GM18520 (cell line): ENCODE measurements at regions not wholly inside any gene's neighbourhood (a gene's known extent, or its start where the extent isn't known, plus 50 kb on each side); places are given as distances from the start of the nearest gene placed in this dataset.
"Not testable (repeated sequence)": the region's sequence is repeated elsewhere in the genome, so short reads cannot be mapped to it uniquely, and the experiment has no call there.

Experiments used
- ATAC-seq: cut with Tn5 transposase; IDR thresholded peaks from one replicate; pipeline ENCODE4 v1.9.1; 2021; ENCODE audit not compliant: unreplicated experiment

DNA sequence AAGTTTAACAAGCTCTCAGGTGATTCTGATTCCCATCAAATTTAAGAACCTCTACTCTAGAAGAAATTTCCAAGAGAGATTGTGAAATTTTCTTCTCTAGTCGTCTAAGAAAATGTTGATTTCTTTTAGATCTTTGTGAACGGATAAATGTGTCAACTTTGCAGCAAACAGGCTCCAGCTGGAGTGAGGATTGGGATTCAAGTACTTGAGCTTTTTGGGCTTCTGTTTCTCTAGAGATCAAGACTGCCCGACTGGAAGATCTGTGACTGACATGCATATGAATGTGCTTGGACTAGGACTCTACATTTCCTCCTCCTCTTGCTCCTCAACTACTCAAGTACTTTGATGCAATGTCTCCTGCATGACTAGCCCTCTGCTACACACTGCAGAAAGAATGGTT lies 388.3 kb downstream of the TMEM38B start:
- ATAC-seq: no peak

DNA sequence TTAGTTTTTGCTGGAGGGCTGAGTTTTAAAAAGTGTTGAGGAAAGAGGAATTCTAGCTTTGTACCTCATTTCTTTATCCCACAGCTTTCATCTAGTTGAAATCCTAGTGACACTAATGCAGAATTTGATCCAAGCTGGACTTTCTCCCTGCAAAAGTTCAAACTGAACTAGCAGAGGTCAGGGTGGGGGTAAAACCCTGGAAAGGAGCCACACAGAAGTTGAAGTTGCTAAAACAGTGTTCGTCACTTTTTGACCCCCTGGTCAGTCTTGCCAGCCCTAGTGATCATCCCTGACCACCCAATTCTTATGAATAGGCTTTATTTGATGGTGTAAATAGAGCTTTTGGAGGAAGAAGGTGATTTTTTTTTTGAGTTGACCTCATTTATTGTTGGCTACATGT lies 390.4 kb downstream of the TMEM38B start:
- ATAC-seq: no peak

DNA sequence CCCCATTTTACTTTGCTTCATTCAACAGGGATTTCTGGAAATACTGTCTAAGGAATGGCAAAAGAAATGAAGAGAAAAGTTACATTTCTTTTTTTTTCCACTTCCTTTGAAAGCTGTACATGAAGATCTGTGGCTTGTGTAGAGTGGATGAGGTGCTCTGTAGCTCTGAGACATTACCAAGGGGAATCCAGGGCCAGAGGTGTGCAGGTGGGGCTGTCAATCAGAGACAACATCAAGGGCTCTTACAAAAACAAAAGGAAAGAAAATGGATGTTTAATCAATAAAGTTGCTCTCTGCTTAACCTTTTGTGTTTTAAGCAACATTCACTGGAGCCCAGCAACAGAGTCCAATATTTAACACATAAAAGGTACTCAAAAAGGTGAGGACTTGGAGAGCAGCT lies 391.1 kb downstream of the TMEM38B start:
- no peak for ATAC-seq

DNA sequence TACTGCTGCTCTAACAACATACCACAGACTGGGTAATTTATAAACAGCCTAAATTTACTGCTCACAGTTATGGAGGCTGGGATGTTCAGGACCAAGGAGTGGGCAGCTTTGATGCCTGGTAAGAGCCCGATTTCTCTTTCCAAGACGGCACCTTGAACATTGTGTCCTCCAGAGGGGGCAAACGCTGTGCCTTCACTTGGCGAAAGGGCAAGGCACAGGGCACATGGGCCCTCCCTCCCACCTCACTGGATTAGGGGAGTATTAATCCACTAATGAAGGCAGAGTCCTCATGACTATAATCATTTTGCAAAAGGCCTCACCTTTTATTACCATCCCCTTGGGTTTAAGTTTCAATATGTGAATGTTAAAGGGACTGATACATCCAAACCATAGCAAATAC lies 397.7 kb downstream of the TMEM38B start:
- no peak for ATAC-seq

DNA sequence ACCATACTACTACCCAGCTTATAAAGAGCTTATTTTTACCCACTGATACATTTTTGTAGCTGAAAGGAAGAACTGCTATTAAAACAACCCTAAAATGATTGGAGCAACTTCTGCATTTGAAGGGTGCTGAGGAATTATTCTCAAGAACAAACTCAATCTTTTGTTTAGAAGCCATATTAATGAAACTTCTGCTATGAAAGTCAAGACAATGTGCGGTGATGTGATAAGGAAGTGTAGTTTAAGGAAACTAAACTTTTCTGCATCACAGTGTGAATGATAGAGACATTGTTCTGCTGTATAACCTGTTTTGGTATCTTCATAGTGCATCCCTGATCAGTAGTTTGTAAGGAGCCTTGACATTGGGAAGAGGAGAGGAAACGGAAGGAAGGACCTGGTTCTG lies 408.5 kb downstream of the TMEM38B start:
- ATAC-seq: no peak

DNA sequence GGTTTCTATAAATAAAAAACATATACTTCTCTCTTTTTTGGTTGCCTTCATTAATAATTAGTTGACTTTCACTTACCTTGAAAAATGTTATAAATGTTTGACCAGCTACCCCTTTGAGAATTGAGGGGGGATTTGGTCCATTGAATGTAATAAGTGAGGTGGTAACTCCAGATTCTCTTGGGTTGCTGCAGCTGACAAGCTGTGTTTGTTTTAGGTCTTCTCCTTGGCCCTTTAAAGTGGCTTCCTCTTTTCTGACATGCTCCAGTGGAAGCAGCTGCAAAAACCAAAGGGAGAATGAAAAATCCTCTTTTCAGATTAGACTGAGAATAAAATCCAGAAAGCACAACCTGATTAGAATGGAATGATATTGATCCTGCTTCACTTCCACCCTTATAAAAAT lies 410.5 kb downstream of the TMEM38B start:
- no peak for ATAC-seq

DNA sequence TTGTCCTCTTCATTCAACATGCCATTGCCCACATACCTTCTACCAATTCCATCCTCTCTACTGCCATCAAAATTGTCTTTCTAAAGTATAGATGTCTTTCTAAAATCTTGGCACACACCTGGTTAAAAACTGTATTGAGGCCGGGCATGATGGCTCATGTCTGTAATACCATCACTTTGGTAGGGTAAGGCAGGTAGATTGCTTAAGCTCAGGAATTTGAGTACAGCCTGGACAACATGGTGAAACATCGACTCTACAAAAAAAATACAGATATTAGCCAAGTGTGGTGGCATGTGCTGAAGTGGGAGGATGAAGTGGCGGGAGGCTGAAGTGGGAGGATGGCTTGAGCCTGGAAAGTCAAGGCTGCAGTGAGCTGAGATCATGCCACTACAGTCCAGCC lies 412.1 kb downstream of the TMEM38B start:
- ATAC-seq: no peak

DNA sequence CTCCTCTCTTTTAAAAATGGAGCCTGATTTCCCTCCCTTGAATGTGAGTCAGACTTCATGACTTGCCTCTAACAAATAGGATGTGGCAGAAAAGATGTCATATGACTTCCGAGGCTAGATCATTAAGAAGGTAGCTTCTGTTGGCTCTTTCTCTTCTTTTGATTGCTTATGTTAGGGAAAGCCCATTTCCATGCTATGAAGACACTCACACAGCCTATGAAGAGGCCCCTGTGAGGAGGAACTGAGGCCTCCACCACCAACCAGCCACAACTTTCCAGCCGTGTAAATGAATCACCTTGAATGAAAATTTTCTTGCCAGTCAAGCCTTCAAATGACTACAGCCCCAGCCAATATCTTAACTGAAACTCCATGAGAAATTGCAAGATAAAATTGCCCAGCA lies 413.4 kb downstream of the TMEM38B start:
- ATAC-seq: no peak

DNA sequence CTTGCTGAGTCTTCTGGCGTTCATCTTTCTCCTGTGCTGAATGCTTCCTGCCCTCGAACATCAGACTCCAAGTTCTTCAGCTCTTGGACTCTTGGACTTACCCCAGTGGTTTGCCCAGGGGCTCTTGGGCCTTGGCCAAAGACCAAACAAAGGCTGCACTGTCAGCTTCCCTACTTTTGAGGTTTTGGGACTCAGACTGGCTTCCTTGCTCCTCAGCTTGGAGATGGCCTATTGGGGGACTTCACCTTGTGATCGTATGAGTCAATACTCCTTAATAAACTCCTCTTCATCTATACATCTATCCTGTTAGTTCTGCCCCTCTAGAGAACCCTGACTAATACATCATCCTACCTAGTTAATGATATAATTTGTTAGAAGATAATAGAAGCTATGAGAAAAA lies 415.4 kb downstream of the TMEM38B start:
- ATAC-seq: not testable (repeated sequence)

DNA sequence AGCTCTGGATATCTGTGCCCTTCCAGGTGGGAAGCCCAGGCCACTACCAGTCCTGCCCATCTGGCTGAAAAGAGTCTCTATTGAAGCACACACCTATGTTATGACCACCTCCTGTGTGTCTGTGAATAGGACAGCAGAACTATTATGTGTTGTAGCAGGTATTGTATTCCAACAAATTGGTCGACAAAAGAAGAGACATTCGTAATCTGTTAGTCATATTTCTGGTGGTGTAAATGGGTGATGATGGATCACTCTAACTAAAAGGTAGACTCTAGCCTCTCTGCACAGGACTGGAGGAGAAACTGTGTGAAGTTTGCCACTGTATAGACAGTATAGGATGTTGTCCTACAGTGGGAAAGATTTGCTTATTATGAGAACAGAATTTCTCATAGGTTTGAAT lies 416.1 kb downstream of the TMEM38B start:
- ATAC-seq: no peak

DNA sequence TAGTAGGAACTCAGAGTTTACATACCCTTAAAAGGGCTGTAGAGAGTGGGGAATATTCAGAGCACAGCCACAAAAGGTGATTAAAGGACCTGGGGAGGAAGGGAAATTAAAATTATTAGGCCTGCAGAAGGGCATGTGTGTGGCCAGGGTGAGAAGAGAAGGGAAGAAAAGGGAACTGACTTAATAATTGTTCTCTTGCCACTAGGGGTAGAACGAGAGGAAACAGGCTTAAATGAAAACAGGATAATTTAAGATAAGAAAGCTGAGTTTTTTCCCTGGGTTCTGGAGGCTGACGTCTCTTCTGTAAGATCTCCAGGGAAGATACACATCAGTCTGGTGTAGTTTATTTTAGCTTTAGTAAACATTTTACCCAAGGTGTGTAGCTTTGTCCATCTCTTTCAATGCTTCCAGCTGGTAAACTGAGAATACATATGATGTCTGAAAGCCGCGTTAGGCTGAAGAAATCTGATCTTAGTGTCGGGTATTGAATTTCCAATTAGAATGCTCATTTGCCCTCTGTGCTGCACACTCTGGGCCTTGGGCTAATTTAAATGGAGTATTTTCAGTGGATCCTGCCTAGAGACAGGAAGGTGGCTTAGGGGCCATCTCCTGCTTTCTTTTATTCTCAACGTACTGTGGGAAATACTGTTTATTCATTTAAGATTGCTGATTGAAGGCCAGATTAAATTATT lies 416.8 kb downstream of the TMEM38B start:
- no peak for ATAC-seq

DNA sequence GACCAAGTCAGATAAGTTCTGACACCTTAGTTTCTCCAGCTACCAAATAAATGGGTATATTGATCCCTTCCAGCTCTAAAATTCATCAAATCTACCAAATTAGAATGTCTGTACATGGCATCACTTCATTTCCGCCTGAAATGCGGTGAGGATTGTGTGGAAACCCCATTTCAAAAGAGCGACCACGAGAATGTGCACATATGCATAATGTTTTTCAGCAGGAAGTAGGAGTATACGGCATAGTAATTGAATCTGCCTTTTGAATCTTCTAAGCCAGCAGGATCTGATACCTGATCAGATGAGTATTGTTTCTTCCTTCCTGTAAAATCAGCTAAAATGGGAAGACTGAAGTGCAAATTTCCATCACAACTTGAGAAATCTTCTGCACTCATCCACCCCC lies 418.6 kb downstream of the TMEM38B start:
- ATAC-seq: no peak

DNA sequence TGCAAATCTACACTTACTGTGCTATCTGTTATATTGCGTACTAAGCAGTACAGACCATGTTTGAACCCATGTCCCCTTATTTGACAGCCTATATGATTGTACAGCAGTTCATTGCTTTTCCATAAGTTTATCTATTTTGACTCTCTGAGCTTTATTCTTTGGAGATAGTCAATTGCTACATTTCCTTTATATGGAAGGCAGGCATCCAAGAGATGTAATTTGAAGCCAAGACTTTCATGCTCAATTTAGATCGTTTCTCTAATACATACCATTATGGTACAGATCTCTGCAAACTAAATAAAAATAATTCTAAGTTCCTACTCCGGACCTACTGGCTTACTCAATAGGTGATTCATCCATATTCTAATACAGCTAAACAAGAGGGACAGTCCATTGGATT lies 424.8 kb downstream of the TMEM38B start:
- no peak for ATAC-seq

DNA sequence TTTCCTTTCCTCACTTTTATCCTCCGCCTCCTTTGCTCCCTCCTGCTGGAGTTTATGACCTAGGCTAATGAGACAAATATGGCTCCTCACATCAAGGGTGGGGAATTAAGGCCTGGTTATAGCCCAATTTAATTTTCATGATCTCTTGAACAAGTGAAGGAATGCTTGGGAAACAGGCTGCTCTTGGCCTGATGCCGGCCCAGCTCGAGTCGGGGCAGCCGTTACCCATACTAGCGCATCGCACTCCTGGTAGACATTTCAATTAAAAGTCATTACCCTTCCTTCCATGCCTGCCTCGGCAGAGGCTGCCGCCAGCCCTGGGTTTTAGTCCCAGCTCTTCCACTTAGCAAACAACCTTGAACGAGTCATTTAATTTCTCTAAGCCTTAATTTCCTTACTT lies 425.7 kb downstream of the TMEM38B start:
- no peak for ATAC-seq

DNA sequence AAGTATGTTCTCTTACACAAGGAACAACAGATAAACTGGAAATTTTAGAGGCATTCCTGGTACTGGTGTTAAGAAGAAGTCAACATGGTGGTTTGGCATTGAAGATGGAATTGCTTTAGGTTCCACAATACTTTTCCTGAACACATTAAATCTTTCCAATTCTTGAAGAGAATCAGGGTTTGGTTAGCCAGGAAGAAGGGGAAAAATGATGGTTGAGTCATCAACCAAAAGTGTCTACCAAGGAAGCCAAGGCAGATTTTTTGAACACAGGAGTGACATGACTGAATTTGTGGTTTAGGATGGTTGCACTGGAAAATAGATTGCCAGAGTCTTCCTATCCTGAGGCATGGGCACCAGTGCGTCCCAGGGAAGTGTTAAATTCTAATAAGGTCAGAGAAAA lies 433.4 kb downstream of the TMEM38B start:
- no peak for ATAC-seq

DNA sequence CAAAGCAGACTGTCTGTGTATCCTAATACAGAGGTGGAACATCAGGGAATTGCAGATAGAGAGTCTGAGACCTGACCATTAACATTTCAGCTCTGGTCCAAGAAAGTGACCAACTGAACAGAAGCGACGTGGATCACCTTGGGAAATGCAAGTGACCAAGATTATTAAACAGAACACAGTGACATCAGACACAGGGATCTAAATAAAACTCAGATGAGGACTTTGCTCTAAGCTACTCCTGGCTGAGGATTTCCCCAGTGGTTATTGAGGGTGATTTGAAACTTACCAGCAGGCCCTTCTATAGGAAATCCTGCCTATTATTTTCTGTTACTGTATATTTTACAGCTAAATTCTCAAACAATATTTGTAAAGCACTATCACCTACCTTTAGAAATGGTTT lies 436.0 kb downstream of the TMEM38B start:
- no peak for ATAC-seq

DNA sequence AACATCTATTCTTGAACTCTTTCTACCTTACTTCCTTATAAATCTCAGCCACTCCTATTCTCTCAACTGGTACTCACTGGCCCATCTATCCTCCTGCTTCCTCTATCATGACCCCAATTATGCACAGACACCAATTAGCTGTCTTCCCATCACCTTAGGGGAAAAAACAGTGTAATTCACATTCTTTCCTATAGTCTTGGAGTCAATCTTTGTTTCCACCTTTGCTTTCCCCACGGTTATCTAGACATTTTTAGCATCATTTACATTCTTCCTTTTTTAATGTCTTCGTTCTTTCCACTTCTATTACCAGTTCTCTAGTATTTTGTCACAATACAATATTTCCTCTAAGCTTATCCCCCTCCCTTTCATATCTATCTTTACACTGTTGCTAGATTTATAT lies 449.4 kb downstream of the TMEM38B start:
- ATAC-seq: no peak

DNA sequence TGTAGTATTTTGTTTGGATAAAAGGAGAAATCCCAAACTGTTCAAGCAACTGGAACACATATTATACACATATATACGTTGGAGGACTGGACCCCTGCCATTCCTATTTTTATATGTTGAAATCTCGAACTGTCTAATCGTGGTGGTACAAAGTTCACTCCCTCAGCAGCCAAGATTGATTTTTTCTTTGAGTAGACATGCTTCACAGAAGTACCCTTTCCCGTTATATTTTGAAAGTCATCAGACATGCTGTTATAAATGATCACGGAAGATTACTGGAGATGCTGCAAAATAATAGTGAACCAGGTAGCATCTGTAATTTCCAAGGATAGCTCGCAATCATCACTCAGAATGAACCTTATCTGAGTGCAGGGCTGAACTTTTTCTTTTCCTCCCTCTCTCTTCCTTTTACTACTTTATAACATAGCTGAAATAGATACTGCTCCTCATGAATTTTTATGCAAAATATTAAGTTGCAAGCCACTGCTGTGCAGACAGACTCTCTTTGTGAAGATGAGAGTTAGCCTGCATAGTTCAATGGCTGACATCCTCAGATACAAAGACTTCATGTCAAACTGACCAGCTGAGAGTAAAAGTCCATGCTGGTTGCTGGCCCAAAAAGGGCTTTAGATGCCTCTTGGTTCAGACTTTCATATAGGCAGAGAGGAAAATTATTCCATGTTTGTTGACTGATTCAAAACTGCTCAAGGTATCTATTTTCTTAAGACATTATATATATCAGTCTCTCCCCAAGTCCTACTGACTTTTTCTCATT lies 451.9 kb downstream of the TMEM38B start:
- no peak for ATAC-seq

DNA sequence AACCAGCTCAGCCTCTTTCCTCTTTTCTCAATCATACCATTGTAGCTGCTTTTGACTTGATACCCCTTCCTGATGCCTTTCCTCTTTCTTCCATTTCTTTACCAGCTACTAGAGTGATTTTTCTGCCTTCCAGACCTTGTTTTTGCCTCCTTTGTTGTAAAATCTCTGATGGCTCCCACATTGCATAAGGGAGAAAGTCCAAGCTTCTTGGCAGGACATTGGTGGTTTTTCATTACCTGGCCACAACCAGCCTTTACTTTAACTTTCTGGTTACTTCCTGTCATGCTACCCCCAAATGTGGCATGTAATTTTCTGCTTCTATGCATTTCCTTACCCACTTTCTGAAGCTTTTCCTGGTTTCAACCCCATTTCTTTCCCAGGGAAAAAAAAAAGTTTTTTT lies 452.5 kb downstream of the TMEM38B start:
- no peak for ATAC-seq

DNA sequence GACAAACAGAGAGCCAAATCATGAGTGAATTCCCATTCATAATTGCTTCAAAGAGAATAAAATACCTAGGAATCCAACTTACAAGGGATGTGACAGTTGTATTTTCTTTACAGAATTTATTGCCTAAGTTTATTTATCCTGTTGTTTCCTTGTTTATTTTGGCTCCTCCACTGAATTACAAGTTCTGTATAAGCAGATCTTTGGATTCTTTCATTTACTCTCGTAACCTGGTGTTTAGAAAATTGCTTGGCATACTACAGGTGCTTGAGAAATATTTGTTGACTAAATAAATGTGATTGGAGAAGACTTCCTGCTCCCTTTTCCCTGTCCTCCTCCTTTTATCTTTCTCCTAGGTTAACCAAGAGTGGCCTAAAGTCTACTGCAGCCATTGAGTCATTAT lies 455.6 kb downstream of the TMEM38B start:
- no peak for ATAC-seq

DNA sequence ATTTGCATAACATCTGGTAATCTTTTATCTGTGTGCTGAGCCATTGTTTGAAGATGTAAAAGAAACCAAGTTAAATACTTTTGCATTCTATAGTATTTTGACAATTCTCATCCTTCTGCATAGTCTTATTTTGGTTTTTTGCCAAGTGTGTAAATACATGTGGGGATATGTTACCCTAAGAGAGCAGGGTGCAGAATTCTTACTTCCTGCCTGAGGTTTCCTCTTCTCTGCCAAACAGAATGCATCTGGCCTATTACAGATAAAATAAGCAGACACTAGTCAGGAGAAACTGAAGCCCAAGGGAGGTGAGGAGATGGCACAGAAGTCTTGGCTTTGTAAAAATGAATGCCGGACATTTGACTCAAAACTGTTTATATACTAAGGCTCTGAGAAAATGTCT lies 462.1 kb downstream of the TMEM38B start:
- ATAC-seq: no peak

DNA sequence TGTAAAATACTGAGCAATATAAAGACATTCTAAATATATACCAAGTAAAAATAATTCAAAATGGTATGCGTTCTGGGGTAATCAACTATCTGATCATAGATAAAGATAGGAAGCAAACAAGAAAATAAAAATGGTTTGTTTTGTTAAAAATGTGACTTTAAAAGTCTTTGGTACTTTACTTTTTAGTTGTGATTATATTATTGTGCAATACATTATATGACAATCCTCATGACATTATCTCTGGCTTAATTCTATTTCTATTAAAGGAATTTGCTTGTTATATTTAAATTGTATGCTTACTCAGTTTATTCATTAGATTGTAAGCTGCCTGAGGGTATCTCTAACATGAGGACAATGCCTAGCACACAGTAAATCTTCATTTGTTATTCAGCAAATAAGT lies 477.9 kb downstream of the TMEM38B start:
- no peak for ATAC-seq

DNA sequence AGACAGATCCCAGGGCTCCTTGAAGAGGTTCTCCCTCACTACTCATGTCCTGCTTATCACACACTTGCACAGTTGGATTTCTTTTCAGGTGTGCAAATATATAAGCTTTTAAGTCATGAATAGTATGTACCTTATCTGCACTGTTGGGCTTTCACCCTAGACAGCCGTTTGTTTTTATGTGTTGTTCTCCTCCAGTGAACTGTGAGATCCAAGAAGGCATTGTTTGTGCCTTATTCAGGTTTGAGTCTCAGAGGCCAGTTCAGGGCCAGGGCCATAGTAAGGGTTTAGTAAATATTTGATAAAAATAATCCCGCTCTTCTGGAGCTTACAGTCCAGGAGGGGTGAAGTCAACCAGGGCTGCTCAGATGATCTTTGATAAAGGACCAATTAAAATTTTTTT lies 480.0 kb downstream of the TMEM38B start:
- no peak for ATAC-seq
